ENCODE measurements at regions not wholly inside any gene's neighbourhood (a gene's known extent, or its start where the extent isn't known, plus 50 kb on each side); places are given as distances from the start of the nearest gene placed in this dataset.

DNA sequence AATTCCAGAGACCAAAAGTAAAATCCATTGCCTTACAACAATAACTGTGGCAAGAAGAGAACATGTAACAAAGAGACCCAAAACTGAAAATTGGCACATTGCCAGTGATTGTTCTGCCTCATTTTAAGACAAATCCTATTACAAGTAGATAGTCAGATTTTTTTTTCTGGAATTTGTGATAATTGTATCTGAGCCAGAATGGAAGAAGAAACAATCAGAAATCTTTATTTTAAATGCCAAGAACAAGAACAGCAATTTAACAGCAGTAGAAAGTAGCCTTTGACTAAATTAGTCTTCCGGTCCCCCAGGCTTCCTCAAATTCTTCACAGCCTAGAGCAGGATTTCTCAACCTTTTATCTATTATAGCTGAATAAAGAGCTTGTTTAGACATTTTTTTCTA, 106.7 kb upstream of the PTPN3 start:
- H3K36me3 ChIP-seq: no peaks in the 10 kb centered on the region
- no peak for TF ChIP-seq EP300 (IDR thresholded peaks at IDR 0.05)
- TF ChIP-seq POLR2A (IDR thresholded peaks at IDR 0.05): no peak
- no peak for TF ChIP-seq POLR2AphosphoS5 (IDR thresholded peaks at IDR 0.05)
- TF ChIP-seq, protein P1, sequence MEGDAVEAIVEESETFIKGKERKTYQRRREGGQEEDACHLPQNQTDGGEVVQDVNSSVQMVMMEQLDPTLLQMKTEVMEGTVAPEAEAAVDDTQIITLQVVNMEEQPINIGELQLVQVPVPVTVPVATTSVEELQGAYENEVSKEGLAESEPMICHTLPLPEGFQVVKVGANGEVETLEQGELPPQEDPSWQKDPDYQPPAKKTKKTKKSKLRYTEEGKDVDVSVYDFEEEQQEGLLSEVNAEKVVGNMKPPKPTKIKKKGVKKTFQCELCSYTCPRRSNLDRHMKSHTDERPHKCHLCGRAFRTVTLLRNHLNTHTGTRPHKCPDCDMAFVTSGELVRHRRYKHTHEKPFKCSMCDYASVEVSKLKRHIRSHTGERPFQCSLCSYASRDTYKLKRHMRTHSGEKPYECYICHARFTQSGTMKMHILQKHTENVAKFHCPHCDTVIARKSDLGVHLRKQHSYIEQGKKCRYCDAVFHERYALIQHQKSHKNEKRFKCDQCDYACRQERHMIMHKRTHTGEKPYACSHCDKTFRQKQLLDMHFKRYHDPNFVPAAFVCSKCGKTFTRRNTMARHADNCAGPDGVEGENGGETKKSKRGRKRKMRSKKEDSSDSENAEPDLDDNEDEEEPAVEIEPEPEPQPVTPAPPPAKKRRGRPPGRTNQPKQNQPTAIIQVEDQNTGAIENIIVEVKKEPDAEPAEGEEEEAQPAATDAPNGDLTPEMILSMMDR (IDR thresholded peaks at IDR 0.05): no peak
- no peak overlapping the region for H3K27ac ChIP-seq
- 58 to 75% methylated on average over 1 of the region's 1 CpG for WGBS, 2 donors
- DNase-seq: no peak
- intact Hi-C loops (cut with DNase I): no loop called here
- H3K4me1 ChIP-seq: no peaks in the 10 kb centered on the region
- no peak overlapping the region for H3K4me3 ChIP-seq
- H3K9me3 ChIP-seq: no peaks in the 10 kb centered on the region
- H3K27me3 ChIP-seq: no peaks in the 10 kb centered on the region

- H3K9me3 ChIP-seq: no peaks in the 10 kb centered on the region
- H3K27ac ChIP-seq: no peak overlapping the region
- TF ChIP-seq POLR2A (IDR thresholded peaks at IDR 0.05) (no peak), POLR2AphosphoS5 (IDR thresholded peaks at IDR 0.05) (no peak), EP300 (IDR thresholded peaks at IDR 0.05) (no peak)
- TF ChIP-seq, protein P1 (IDR thresholded peaks at IDR 0.05): no peak
- H3K4me1 ChIP-seq: no peaks in the 10 kb centered on the region
- H3K4me3 ChIP-seq: no peak overlapping the region
- intact Hi-C loops (cut with DNase I): no loop called here
- H3K36me3 ChIP-seq: no peaks in the 10 kb centered on the region
- WGBS, 2 donors: 83 to 90% methylated on average over 1 of the region's 1 CpG
- no peak for DNase-seq
- no peaks in the 10 kb centered on the region for H3K27me3 ChIP-seq
These were observed 111.0 kb upstream of the PTPN3 start for GRCh38 chr9:109609060-109609459.

DNA sequence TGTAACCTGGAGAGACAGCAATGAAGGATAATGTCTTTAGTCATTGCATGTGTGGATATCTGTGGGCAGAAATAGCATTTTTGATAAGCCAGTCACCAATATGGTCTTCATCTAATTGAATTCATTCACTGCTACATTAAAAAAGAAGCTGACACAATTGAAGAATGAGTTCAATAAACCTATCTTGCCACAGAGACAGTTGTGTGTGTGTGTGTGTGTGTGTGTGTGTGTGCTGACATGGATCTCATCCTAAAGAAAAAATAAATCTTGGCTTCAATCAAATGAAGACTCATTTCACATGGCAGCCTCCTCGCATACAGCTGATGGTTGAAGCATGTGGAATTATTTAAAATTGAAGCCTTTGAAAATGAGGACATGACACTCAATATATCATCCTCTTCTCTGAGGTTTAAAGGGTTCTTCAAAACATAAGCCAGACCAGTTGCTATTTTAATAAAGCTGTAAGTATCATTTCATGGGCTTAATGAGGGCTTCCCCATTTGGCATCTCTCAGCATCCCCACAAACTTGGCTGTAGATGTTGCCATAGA, 118.5 kb upstream of the PTPN3 start:
- Histone ChIP-seq H3K9me3 (peaks cover 0 to 4% (median 4%) of the 10 kb centered on the region in 4 donors), H3K27me3 (no peaks in the 10 kb centered on the region), H3K27ac (no peak overlapping the region), H3K36me3 (no peaks in the 10 kb centered on the region), H3K4me1 (no peaks in the 10 kb centered on the region), H3K4me3 (no peak overlapping the region)
- 84 to 94% methylated on average over 1 of the region's 1 CpG for WGBS, 2 donors
- DNase-seq: no peak
- intact Hi-C loops (cut with DNase I): no loop called here
- TF ChIP-seq POLR2A (IDR thresholded peaks at IDR 0.05) (no peak), POLR2AphosphoS5 (IDR thresholded peaks at IDR 0.05) (no peak), EP300 (IDR thresholded peaks at IDR 0.05) (no peak)
- TF ChIP-seq, protein P1 (IDR thresholded peaks at IDR 0.05): no peak

GRCh38 chr9:109619310-109619709, 121.2 kb upstream of the PTPN3 start:
- 59 to 77% methylated on average over 3 of the region's 3 CpGs for WGBS, 2 donors
- TF ChIP-seq POLR2AphosphoS5 (IDR thresholded peaks at IDR 0.05) (no peak), EP300 (IDR thresholded peaks at IDR 0.05) (no peak), POLR2A (IDR thresholded peaks at IDR 0.05) (no peak)
- TF ChIP-seq, protein P1 (IDR thresholded peaks at IDR 0.05): no peak
- intact Hi-C loops (cut with DNase I): no loop called here

GRCh38 chr9:109624143-109624542, 126.0 kb upstream of the PTPN3 start:
- no peaks in the 10 kb centered on the region for H3K4me1 ChIP-seq
- H3K36me3 ChIP-seq: no peaks in the 10 kb centered on the region
- no peak overlapping the region for H3K27ac ChIP-seq
- H3K27me3 ChIP-seq: no peaks in the 10 kb centered on the region
- no peaks in the 10 kb centered on the region for H3K9me3 ChIP-seq
- intact Hi-C loops (cut with DNase I): no loop called here
- 71 to 82% methylated on average over 3 of the region's 3 CpGs for WGBS, 2 donors
- no peak for DNase-seq
- TF ChIP-seq POLR2AphosphoS5 (IDR thresholded peaks at IDR 0.05) (no peak), POLR2A (IDR thresholded peaks at IDR 0.05) (no peak), EP300 (IDR thresholded peaks at IDR 0.05) (no peak)
- TF ChIP-seq, protein P1 (IDR thresholded peaks at IDR 0.05): no peak
- H3K4me3 ChIP-seq: no peak overlapping the region

More at GRCh38 chr9:109619310-109619709, 121.2 kb upstream of the PTPN3 start:
- H3K36me3 ChIP-seq: no peaks in the 10 kb centered on the region
- no peaks in the 10 kb centered on the region for H3K27me3 ChIP-seq
- no peak overlapping the region for H3K4me3 ChIP-seq
- no peak for DNase-seq
- no peak overlapping the region for H3K27ac ChIP-seq
- H3K9me3 ChIP-seq: peaks cover 0 to 4% (median 4%) of the 10 kb centered on the region in 4 donors
- H3K4me1 ChIP-seq: no peaks in the 10 kb centered on the region
